RWPE1 (cell line): ENCODE measurements at regions not wholly inside any gene's neighbourhood (a gene's known extent, or its start where the extent isn't known, plus 50 kb on each side); places are given as distances from the start of the nearest gene placed in this dataset.
A peak's percentile ranks its signal among the peaks of the same experiment; 100 is the strongest.

Experiments used
- CTCF ChIA-PET: fragments of 350-600 bp; sonication (Branson Sonifier 250); formaldehyde crosslinking; extraction: SDS; loops from one replicate; lab custom pipeline; 2021; lab: Yijun Ruan, JAX
- POLR2A ChIA-PET: fragments of 400-600 bp; formaldehyde crosslinking; extraction: SDS; loops from one replicate; lab custom pipeline; 2020; ENCODE audit warnings: antibody characterized with exemption; ENCODE audit not compliant: low non-redundant PET; lab: Yijun Ruan, JAX
- DNase-seq: peaks from one replicate; pipeline ENCODE4 v3.0.0; 2012; ENCODE audit warnings: low spot score
- H3K27ac ChIP-seq: fragments of 450-650 bp; 2 replicates; pipeline ENCODE4 v1.5.1; 2017
- TF ChIP-seq, protein P1 (sequence below): fragments of 450-650 bp; conservative IDR thresholded peaks from 2 replicates; pipeline ENCODE4 v1.5.1; 2017; ENCODE audit warnings: low read depth, mild to moderate bottlenecking

- ChIA-PET CTCF (interaction anchor here (0.5 to 0.7 kb wide), 2 partner anchors 109 to 406 kb away, joined by 3 read pairs; no protein-coding TSS in a partner anchor), POLR2A (no interaction called here)
- TF ChIP-seq, protein P1, sequence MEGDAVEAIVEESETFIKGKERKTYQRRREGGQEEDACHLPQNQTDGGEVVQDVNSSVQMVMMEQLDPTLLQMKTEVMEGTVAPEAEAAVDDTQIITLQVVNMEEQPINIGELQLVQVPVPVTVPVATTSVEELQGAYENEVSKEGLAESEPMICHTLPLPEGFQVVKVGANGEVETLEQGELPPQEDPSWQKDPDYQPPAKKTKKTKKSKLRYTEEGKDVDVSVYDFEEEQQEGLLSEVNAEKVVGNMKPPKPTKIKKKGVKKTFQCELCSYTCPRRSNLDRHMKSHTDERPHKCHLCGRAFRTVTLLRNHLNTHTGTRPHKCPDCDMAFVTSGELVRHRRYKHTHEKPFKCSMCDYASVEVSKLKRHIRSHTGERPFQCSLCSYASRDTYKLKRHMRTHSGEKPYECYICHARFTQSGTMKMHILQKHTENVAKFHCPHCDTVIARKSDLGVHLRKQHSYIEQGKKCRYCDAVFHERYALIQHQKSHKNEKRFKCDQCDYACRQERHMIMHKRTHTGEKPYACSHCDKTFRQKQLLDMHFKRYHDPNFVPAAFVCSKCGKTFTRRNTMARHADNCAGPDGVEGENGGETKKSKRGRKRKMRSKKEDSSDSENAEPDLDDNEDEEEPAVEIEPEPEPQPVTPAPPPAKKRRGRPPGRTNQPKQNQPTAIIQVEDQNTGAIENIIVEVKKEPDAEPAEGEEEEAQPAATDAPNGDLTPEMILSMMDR, result no peak
- no peak for DNase-seq
- no peak overlapping the region for H3K27ac ChIP-seq
These were observed 174.0 kb upstream of the TLL1 start for GRCh38 chr4:165699055-165699454.

DNA sequence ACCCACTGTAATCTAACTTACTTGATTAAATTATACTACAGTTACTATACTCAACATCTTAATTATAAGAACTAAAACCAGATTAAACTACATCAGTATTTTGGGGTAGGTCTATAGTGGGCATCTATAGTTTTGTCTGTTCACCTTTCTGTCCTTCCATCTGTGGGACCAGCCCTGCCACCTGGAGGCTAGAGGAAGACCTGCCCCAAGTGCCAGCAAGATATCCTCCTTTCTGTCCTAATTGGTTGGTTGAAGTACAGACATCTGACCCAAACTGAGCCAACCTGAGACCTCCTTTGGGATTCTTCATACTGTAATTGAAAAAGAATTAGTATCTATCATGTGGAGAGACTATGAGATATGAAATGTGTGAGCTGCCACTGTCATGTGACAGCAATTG, 172.2 kb upstream of the TLL1 start:
- CTCF ChIA-PET, result interaction anchor here (0.5 to 0.6 kb wide), 2 partner anchors 9 to 402 kb away, joined by 3 read pairs; no protein-coding TSS in a partner anchor
- POLR2A ChIA-PET, result no interaction called here
- DNase-seq, result peak; percentile 16
- H3K27ac ChIP-seq, result no peak overlapping the region
- TF ChIP-seq, protein P1, result no peak

DNA sequence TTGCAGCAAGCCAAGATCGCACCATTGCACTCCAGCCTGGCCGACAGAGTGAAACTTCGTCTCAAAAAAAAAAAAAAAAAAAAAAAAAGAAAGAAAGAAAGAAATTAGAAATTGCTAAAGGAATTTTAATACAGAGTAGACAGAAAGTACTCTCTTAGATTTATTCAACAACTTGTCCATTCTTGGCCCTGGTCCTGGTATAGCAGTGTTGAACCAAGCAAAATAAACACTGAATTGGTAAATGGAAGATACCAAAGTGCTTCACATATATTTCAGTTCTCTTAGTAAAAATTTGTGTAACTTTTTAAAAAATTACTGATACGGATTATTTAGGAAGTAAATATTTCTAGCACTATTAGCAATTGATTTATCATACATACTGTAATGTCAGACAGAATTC, 165.9 kb upstream of the TLL1 start:
- ChIA-PET CTCF (interaction anchor here (0.6 kb wide), 1 partner anchor 592 kb away, joined by 3 read pairs; no protein-coding TSS in a partner anchor), POLR2A (no interaction called here)
- TF ChIP-seq, protein P1, result no peak
- DNase-seq, result no peak
- no peak overlapping the region for H3K27ac ChIP-seq

DNA sequence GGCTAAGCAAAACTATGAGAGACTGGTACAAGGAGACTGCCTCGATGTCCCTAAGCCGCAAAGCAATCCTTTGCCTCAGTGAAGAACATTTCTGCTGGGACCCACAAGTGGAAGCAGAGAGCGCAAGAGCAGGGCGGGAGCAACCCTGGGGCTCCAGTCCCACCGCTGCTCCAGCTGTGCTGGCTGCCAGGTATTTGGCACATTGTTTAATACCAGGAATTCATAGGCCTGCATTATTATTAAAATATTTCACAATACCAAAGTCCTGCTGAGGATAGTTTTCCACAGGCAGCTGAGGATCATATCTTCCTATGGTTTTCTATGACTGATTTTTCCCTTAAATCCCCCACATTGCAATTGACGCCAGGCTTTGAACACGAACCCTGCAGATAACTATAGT, 163.5 kb upstream of the TLL1 start:
- TF ChIP-seq, protein P1, result no peak
- H3K27ac ChIP-seq, result no peak overlapping the region
- no peak for DNase-seq
- ChIA-PET CTCF (no interaction called here), POLR2A (no interaction called here)

DNA sequence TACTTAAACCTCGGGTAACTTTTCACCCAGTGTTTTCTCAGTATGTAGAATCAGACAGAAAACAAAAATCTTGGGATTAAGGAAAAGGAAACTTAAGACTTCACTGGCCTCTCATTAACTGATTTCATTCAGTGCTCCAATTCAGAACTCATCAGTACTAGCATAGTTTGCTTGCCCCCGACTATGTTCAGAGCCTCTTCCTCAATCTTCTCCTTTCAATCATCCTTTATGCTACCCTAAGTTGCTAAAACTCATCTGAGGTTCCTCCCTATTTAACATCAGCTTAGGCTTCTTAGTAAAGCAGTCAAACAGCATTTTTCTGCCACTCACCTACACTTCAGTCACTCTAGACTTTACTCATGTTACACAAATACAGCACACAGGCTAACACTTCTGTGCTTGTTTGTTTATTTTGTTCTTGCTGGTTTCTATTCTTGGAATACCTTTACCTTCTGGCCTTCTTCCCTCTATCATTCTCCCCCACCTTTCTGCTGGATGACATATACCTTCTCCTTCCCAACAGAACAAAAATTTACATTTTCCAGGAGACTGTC, 163.0 kb upstream of the TLL1 start:
- no peak overlapping the region for H3K27ac ChIP-seq
- TF ChIP-seq, protein P1, result no peak
- ChIA-PET CTCF (interaction anchor here (0.6 kb wide), 1 partner anchor 615 kb away, joined by 3 read pairs; no protein-coding TSS in a partner anchor), POLR2A (no interaction called here)
- no peak for DNase-seq

DNA sequence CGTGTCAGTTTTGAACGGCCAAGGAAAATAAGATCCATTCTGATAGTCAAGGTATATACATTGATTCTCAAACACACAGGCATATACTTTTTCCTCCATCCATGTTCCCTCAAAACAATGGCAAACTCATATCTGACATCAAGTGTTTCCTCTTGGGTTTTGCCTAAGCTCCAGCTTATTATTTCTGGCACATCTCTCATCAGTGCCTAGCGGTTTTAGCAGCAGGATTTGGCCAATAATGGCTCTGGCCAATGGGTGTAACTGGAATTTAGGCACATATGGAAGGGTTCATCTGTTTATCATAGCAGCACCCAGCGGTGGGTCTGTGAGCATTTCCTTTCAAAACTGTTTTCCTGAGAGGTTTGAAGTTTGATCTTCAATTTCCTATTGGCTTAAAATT, 161.6 kb upstream of the TLL1 start:
- POLR2A ChIA-PET, result no interaction called here
- CTCF ChIA-PET, result no interaction called here
- H3K27ac ChIP-seq, result no peak overlapping the region
- TF ChIP-seq, protein P1, result no peak
- DNase-seq, result no peak
